NCI-H345 (cell line): ENCODE measurements at regions not wholly inside any gene's neighbourhood (a gene's known extent, or its start where the extent isn't known, plus 50 kb on each side); places are given as distances from the start of the nearest gene placed in this dataset.

ENCODE experiments used
- DNase-seq: peaks from one replicate; lab custom pipeline; 2025; lab: John Stamatoyannopoulos, UW

GRCh38 chr10:31081937-31082840 lies 50.5 kb upstream of the ZNF438 start:
- no peak for DNase-seq

GRCh38 chr10:31083765-31084184 lies 52.1 kb upstream of the ZNF438 start:
- peak; percentile 22 for DNase-seq

DNA sequence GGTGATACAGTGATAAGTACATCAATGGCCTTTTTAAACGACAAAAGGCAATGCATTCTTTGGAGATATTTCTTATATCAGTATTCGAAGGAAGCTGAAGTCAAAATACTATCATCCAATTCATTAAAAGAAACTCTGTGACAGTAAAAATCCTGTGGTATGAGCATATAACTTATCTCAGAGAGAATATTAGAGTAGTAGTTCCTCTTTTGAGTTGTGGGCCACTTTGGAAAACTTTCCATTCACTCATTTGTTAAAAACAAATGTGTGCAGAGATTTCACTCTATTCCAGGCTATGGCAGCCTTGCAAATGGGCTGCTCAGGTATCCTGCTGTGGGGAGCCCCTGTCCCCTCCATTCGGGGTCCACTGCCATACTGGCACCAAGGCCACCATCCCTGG lies 55.3 kb upstream of the ZNF438 start:
- DNase-seq = no peak

GRCh38 chr10:31087851-31088250 lies 56.2 kb upstream of the ZNF438 start:
- DNase-seq = no peak

- DNase-seq = no peak
Measured at GRCh38 chr10:31090894-31091607, 59.4 kb upstream of the ZNF438 start.

- DNase-seq = no peak
Measured at GRCh38 chr10:31095677-31096560, 64.3 kb upstream of the ZNF438 start.

DNA sequence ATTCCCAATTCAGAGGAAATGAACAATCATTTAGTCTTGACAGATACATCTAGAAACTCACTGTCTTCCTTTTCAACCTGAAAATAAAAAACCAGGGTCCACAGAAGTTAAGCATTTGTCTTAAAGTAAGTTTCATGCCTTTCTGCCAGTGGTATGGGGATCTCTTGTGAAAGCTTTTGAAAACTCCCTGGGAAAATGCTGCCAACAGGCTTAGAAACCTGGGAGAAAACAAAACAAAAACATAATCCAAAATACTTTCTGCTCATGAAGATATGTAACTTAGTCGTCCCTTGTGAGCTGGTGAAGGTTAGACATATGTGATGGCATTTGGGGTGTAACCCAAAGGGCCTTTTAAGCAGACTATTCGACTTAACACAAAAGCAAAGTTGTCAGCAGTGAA lies 66.4 kb upstream of the ZNF438 start:
- DNase-seq = no peak

DNA sequence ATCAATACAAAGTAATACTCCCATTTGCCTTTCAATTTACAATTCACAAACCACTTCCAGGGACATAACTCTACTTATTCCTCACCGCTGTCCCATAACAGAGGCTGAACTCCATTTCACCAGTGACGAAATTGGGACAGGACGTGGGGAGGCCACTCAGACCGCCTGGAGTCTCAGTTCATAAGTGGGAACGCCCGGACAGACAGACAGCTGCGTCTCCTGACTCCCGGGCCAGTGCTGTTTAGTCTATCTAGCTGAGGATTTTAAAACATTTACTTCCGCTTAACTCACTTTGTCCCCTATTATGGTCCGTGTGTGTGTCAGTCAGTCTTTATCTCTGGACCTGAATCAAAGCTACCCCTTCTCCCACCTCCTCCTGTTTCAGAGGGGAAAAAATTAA lies 67.4 kb upstream of the ZNF438 start:
- DNase-seq = no peak

DNA sequence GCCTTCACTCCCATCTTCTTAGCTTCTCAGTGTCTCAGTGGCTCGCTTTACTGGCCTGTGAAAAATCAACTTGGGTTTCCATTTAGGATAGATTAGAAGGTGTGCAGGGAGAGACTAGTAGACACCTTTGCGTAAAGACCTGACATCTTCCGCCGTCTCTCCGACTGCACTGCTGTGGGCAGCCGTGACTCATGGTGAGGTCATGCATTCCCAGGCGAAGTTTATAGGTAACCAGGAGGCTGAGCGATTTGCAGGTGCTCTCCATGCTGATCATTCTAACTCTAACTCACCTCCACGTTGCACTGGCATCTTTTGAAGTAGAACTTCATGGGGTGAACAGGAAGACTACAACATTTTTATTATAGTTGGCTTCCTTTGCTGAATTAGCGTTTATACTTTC lies 68.0 kb upstream of the ZNF438 start:
- DNase-seq = no peak

DNA sequence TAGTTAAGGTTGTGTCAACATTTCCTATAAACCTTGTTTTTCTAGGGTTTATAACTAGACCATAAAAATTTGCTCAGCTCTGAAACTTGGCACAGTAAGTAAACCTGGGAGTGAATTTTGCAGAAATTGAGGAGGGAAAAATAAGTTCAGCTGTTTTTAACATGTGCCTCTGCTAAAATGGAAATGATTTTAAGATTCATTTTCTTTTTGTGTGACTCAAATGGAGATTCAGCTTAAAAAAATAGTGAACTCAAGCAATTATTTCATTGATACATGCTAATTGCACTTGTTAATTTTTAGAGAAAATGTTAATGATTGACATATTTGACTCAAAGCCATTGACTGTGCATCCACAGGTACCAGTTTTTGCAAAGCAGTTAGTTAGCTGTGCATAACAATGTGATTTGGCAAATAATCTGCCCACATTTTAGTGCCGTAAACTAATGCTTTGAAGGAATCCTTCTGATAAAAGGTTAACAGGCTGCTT lies 68.5 kb upstream of the ZNF438 start:
- no peak for DNase-seq

- no peak for DNase-seq
Measured at GRCh38 chr10:31100662-31101061, 69.0 kb upstream of the ZNF438 start.

DNA sequence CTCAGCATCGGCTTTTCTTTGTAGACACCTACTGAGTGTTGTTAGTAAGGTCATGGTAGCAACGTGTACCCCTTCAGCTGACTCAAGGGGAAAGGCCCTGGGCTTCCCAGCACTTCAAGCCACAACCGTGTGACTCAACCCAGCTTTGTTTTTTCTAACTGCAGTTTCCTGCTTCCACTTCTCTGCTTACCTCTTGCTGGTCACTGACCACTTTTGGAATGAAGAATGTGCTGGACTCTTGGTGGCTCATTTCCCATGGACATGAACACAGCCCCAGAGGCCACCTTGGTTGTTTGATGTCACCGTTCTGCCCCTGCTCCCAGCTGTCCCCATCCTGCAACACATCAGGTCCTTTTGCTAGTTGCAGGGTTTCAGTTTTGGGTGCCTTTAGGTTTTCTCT lies 69.5 kb upstream of the ZNF438 start:
- no peak for DNase-seq

- DNase-seq = no peak
Measured at GRCh38 chr10:31102421-31102820, 70.8 kb upstream of the ZNF438 start.

DNA sequence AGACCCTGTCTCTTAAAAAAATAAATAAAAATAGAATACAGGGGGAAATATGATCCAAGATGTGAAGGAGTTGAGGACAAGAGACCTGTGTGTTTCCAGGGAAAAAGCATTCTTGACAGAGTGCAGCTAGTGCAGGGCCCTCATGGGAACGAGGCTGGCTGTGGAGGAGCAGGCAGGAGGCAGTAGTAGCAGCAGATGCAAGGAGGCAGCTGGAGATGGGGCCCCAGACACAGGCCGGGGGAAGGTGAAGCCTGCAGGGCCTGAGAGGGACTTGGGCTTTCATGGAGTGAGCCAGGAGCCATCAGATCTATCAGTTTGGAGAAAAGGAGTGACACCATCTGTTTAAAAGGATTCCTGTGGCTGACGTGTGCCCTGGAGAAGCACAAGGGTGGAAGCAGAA lies 71.4 kb upstream of the ZNF438 start:
- no peak for DNase-seq

DNA sequence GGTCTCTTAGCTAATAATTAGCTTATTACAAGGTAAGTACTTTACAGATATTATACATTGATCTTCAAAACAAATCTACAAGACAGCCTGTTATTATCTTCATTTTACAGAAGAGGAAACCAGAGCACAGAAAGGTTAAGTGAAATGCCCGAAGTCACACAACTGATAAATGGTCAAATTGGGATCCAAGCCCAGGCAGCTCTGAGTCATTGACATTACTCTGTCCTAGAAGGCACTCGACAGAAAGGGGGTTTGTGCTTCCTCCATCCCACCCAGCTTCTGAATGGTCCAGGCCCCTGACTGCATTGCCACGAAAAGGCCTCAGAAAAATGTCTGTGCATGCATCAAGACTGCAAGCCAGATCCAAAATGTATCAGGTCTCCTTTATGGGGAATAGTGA lies 81.3 kb upstream of the ZNF438 start:
- DNase-seq = no peak

DNA sequence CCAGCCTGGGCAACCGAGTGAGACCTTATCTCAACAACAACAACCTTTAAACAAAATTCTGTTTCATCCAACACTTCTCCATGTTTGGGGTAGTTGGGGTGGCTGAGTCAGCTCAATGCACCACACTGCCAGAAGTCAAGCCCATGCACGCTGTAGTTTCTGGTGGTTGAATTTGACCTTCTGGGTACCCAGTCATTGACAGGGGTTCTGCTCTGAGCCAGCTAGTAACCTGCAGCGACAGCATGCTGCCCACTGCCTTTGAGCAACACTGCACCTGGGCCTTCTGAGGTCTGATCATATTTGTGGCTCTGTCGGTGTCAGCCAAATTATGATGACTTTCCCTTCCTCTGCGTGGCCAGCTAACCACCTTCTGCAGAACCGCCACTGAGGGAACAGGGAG lies 84.6 kb upstream of the ZNF438 start:
- no peak for DNase-seq

DNA sequence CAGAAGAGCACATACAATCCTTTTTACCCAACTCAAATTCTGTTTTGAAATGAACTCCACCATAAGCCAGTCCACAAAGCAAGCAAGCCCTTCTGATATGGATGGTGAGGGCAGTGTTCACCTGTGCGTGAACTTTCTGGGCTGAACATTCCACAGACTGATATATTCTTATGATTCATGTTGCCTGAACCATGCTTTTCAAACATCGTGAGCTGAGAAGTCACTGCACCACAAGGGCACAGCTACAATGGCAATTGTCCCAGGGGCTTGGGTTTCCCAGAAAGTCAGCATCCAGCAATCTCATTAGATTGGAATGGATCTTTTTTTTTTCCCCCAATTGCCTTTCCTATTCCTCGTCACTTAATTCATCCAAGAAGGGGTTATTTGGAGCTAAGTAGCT lies 86.9 kb upstream of the ZNF438 start:
- DNase-seq = no peak

- DNase-seq = no peak
Measured at GRCh38 chr10:31120392-31120791, 88.7 kb upstream of the ZNF438 start.

GRCh38 chr10:31120961-31121685 lies 89.5 kb upstream of the ZNF438 start:
- DNase-seq = no peak

GRCh38 chr10:31121757-31122577 lies 90.3 kb upstream of the ZNF438 start:
- DNase-seq = no peak

- DNase-seq = no peak
Measured at GRCh38 chr10:31123946-31124345, 92.3 kb upstream of the ZNF438 start.
